H1 (cell line): ENCODE measurements at regions not wholly inside any gene's neighbourhood (a gene's known extent, or its start where the extent isn't known, plus 50 kb on each side); places are given as distances from the start of the nearest gene placed in this dataset.

Experiments
- CTBP2 ChIP-seq: IDR thresholded peaks from 2 replicates; pipeline ENCODE4 v1.7.0; 2011; ENCODE audit warnings: borderline replicate concordance, mild to moderate bottlenecking, moderate library complexity, mixed read lengths, low read length; ENCODE audit not compliant: insufficient read depth, insufficient read length
- JUND ChIP-seq: IDR thresholded peaks from 2 replicates; pipeline ENCODE4 v1.6.1; 2011; ENCODE audit warnings: mild to moderate bottlenecking, improper control_type of control experiment, low read length
- KDM5A ChIP-seq: fragments of 200-600 bp; IDR thresholded peaks from 2 replicates; pipeline ENCODE4 v1.7.1; 2012; ENCODE audit warnings: mild to moderate bottlenecking, low read length, inconsistent platforms, mixed read lengths
- PHF8 ChIP-seq: fragments of 200-600 bp; sonication (generic); conservative IDR thresholded peaks from 2 replicates; pipeline ENCODE4 v1.7.1; 2012; ENCODE audit warnings: low read depth, mild to moderate bottlenecking, inconsistent platforms, low read length, moderate library complexity
- POLR2AphosphoS5 ChIP-seq: IDR thresholded peaks from 2 replicates; pipeline ENCODE4 v1.6.1; 2011; ENCODE audit warnings: low read depth, low read length
- SIN3A ChIP-seq, 2 experiments: IDR thresholded peaks in 1 of 2; conservative IDR thresholded peaks in 1 of 2; 2 replicates each; pipeline ENCODE4 v1.6.1; 2011 to 2012; ENCODE audit warnings: low read length in 2 of 2, improper control_type of control experiment in 1 of 2, low read depth in 1 of 2, mild to moderate bottlenecking in 1 of 2
- SP2 ChIP-seq: IDR thresholded peaks from 2 replicates; pipeline ENCODE4 v1.6.1; 2012; ENCODE audit warnings: mild to moderate bottlenecking, low read length, inconsistent platforms
- TF ChIP-seq, protein P1 (sequence below): fragments of 300-600 bp; sonication (generic); IDR thresholded peaks from 2 replicates; pipeline ENCODE4 v1.7.1; 2012; ENCODE audit warnings: low read length, moderate library complexity, mild to moderate bottlenecking, inconsistent platforms; ENCODE audit not compliant: insufficient replicate concordance
- TF ChIP-seq, protein P2 (sequence below): IDR thresholded peaks from 2 replicates; pipeline ENCODE4 v1.6.1; 2012; ENCODE audit warnings: inconsistent platforms

DNA sequence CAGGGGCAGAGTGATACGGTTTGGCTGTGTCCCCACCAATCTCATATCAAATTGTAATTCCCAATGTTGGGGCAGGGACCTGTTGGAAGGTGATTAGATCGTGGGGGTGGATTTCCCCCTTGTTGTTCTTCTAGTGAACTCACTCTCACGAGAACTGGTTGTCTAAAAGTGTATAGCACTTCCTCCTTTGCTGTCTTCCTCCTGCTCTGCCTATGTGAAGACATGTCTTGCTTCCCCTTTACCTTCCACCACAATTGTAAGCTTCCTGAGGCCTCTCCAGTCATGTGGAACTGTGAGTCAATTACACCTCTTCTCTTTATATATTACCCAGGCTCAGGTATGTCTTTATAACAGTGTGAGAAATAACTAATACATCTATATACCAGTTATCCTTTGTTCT lies 706.4 kb upstream of the KLHL1 start (continued):
- TF ChIP-seq, protein P1, sequence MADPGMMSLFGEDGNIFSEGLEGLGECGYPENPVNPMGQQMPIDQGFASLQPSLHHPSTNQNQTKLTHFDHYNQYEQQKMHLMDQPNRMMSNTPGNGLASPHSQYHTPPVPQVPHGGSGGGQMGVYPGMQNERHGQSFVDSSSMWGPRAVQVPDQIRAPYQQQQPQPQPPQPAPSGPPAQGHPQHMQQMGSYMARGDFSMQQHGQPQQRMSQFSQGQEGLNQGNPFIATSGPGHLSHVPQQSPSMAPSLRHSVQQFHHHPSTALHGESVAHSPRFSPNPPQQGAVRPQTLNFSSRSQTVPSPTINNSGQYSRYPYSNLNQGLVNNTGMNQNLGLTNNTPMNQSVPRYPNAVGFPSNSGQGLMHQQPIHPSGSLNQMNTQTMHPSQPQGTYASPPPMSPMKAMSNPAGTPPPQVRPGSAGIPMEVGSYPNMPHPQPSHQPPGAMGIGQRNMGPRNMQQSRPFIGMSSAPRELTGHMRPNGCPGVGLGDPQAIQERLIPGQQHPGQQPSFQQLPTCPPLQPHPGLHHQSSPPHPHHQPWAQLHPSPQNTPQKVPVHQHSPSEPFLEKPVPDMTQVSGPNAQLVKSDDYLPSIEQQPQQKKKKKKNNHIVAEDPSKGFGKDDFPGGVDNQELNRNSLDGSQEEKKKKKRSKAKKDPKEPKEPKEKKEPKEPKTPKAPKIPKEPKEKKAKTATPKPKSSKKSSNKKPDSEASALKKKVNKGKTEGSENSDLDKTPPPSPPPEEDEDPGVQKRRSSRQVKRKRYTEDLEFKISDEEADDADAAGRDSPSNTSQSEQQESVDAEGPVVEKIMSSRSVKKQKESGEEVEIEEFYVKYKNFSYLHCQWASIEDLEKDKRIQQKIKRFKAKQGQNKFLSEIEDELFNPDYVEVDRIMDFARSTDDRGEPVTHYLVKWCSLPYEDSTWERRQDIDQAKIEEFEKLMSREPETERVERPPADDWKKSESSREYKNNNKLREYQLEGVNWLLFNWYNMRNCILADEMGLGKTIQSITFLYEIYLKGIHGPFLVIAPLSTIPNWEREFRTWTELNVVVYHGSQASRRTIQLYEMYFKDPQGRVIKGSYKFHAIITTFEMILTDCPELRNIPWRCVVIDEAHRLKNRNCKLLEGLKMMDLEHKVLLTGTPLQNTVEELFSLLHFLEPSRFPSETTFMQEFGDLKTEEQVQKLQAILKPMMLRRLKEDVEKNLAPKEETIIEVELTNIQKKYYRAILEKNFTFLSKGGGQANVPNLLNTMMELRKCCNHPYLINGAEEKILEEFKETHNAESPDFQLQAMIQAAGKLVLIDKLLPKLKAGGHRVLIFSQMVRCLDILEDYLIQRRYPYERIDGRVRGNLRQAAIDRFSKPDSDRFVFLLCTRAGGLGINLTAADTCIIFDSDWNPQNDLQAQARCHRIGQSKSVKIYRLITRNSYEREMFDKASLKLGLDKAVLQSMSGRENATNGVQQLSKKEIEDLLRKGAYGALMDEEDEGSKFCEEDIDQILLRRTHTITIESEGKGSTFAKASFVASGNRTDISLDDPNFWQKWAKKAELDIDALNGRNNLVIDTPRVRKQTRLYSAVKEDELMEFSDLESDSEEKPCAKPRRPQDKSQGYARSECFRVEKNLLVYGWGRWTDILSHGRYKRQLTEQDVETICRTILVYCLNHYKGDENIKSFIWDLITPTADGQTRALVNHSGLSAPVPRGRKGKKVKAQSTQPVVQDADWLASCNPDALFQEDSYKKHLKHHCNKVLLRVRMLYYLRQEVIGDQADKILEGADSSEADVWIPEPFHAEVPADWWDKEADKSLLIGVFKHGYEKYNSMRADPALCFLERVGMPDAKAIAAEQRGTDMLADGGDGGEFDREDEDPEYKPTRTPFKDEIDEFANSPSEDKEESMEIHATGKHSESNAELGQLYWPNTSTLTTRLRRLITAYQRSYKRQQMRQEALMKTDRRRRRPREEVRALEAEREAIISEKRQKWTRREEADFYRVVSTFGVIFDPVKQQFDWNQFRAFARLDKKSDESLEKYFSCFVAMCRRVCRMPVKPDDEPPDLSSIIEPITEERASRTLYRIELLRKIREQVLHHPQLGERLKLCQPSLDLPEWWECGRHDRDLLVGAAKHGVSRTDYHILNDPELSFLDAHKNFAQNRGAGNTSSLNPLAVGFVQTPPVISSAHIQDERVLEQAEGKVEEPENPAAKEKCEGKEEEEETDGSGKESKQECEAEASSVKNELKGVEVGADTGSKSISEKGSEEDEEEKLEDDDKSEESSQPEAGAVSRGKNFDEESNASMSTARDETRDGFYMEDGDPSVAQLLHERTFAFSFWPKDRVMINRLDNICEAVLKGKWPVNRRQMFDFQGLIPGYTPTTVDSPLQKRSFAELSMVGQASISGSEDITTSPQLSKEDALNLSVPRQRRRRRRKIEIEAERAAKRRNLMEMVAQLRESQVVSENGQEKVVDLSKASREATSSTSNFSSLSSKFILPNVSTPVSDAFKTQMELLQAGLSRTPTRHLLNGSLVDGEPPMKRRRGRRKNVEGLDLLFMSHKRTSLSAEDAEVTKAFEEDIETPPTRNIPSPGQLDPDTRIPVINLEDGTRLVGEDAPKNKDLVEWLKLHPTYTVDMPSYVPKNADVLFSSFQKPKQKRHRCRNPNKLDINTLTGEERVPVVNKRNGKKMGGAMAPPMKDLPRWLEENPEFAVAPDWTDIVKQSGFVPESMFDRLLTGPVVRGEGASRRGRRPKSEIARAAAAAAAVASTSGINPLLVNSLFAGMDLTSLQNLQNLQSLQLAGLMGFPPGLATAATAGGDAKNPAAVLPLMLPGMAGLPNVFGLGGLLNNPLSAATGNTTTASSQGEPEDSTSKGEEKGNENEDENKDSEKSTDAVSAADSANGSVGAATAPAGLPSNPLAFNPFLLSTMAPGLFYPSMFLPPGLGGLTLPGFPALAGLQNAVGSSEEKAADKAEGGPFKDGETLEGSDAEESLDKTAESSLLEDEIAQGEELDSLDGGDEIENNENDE, result no peak
- TF ChIP-seq JUND, result no peak
- no peak for TF ChIP-seq SP2
- TF ChIP-seq KDM5A, result no peak
- TF ChIP-seq, protein P2, sequence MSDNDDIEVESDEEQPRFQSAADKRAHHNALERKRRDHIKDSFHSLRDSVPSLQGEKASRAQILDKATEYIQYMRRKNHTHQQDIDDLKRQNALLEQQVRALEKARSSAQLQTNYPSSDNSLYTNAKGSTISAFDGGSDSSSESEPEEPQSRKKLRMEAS, result no peak
- TF ChIP-seq SIN3A (conservative IDR thresholded peaks at IDR 0.05 in 1 of 2, IDR thresholded peaks at IDR 0.05 in 1 of 2; ENCODE audit: low read depth in 1 of 2, low read length in 2 of 2), result no peak
- TF ChIP-seq POLR2AphosphoS5, result no peak
- TF ChIP-seq PHF8, result no peak
- TF ChIP-seq CTBP2, result no peak
